ENCODE measurements at regions not wholly inside any gene's neighbourhood (a gene's known extent, or its start where the extent isn't known, plus 50 kb on each side); places are given as distances from the start of the nearest gene placed in this dataset.

DNA sequence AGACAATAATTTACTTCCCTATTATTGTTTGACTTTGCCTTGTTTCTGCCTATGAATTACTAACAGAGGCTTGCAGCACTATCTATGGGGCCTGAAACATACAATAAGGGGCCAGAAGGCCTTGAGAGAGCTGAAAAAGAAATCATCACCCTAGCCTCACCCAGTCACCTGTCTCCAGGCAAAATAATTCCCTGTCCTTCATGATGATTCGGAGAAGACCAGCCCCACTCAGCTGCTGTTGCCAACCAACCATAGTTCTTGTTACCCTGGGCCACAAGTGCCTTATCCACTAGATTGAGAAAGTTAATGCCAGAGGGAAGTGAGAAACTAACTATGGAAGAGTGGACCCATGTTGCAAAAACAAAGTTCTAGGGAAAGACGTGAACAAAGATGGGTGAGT is 97.1 kb downstream of the ARF6 start:
- TF ChIP-seq, protein P1, sequence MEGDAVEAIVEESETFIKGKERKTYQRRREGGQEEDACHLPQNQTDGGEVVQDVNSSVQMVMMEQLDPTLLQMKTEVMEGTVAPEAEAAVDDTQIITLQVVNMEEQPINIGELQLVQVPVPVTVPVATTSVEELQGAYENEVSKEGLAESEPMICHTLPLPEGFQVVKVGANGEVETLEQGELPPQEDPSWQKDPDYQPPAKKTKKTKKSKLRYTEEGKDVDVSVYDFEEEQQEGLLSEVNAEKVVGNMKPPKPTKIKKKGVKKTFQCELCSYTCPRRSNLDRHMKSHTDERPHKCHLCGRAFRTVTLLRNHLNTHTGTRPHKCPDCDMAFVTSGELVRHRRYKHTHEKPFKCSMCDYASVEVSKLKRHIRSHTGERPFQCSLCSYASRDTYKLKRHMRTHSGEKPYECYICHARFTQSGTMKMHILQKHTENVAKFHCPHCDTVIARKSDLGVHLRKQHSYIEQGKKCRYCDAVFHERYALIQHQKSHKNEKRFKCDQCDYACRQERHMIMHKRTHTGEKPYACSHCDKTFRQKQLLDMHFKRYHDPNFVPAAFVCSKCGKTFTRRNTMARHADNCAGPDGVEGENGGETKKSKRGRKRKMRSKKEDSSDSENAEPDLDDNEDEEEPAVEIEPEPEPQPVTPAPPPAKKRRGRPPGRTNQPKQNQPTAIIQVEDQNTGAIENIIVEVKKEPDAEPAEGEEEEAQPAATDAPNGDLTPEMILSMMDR (IDR thresholded peaks at IDR 0.05): no peak
- H3K27me3 Mint-ChIP-seq (ENCODE audit: low read depth): no peaks in the 10 kb centered on the region
- H3K36me3 Mint-ChIP-seq (ENCODE audit: low read depth): no peaks in the 10 kb centered on the region
- H3K9me3 Mint-ChIP-seq (ENCODE audit: low read depth): no peaks in the 10 kb centered on the region
- no peak for DNase-seq (ENCODE audit: low spot score)
- peaks cover 45% of the 10 kb centered on the region for H3K4me1 Mint-ChIP-seq (ENCODE audit: low read depth)
- no peak overlapping the region for H3K27ac Mint-ChIP-seq (ENCODE audit: unreplicated experiment)
- H3K4me3 Mint-ChIP-seq (ENCODE audit: unreplicated experiment): no peak overlapping the region

- Mint-ChIP-seq H3K4me1 (ENCODE audit: low read depth) (peaks cover 45% of the 10 kb centered on the region), H3K27me3 (ENCODE audit: low read depth) (no peaks in the 10 kb centered on the region), H3K36me3 (ENCODE audit: low read depth) (no peaks in the 10 kb centered on the region), H3K27ac (ENCODE audit: unreplicated experiment) (no peak overlapping the region), H3K9me3 (ENCODE audit: low read depth) (no peaks in the 10 kb centered on the region), H3K4me3 (ENCODE audit: unreplicated experiment) (no peak overlapping the region)
- TF ChIP-seq, protein P1 (IDR thresholded peaks at IDR 0.05): no peak
- no peak for DNase-seq (ENCODE audit: low spot score)
These were observed 98.6 kb downstream of the ARF6 start for GRCh38 chr14:49991491-49991890.

- Mint-ChIP-seq H3K27me3 (ENCODE audit: low read depth) (no peaks in the 10 kb centered on the region), H3K4me3 (ENCODE audit: unreplicated experiment) (no peak overlapping the region), H3K36me3 (ENCODE audit: low read depth) (no peaks in the 10 kb centered on the region), H3K27ac (ENCODE audit: unreplicated experiment) (no peak overlapping the region), H3K9me3 (ENCODE audit: low read depth) (no peaks in the 10 kb centered on the region), H3K4me1 (ENCODE audit: low read depth) (peaks cover 40% of the 10 kb centered on the region)
- DNase-seq (ENCODE audit: low spot score): no peak
- TF ChIP-seq, protein P1 (IDR thresholded peaks at IDR 0.05): no peak
These were observed 99.2 kb downstream of the ARF6 start for GRCh38 chr14:49992036-49992435.

DNA sequence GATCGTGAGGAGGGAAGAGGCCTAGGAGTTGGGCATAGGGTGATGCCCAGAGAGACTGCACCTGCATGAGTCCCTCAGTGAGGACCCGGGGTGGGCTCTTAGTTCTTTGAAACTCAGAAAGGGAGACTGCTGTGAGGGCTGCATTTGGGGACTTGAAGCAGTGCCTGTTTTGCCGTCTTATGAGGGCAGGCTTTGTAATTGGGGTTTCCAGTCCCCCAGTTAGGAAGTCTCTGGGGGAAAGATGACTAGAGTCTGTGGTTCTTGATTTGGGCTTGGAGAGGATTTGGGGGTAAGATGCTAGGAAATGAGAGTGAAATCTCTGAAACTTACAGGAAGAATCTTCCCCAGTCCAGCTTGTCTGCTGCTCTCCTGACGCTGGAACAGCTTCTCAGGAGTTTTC is 99.6 kb downstream of the ARF6 start:
- H3K4me3 Mint-ChIP-seq (ENCODE audit: unreplicated experiment): no peak overlapping the region
- H3K36me3 Mint-ChIP-seq (ENCODE audit: low read depth): no peaks in the 10 kb centered on the region

GRCh38 chr14:49992901-49993339 is 100.0 kb downstream of the ARF6 start:
- no peak for DNase-seq (ENCODE audit: low spot score)
- Mint-ChIP-seq H3K36me3 (ENCODE audit: low read depth) (no peaks in the 10 kb centered on the region), H3K27me3 (ENCODE audit: low read depth) (no peaks in the 10 kb centered on the region), H3K4me3 (ENCODE audit: unreplicated experiment) (no peak overlapping the region), H3K4me1 (ENCODE audit: low read depth) (peaks cover 35% of the 10 kb centered on the region), H3K9me3 (ENCODE audit: low read depth) (no peaks in the 10 kb centered on the region), H3K27ac (ENCODE audit: unreplicated experiment) (peak overlapping the region; percentile 55)
- TF ChIP-seq, protein P1 (IDR thresholded peaks at IDR 0.05): no peak

More for the DNA sequence above, 99.6 kb downstream of the ARF6 start:
- no peaks in the 10 kb centered on the region for H3K9me3 Mint-ChIP-seq (ENCODE audit: low read depth)
- no peak overlapping the region for H3K27ac Mint-ChIP-seq (ENCODE audit: unreplicated experiment)
- no peaks in the 10 kb centered on the region for H3K27me3 Mint-ChIP-seq (ENCODE audit: low read depth)
- TF ChIP-seq, protein P1 (IDR thresholded peaks at IDR 0.05): no peak
- peaks cover 36% of the 10 kb centered on the region for H3K4me1 Mint-ChIP-seq (ENCODE audit: low read depth)
- DNase-seq (ENCODE audit: low spot score): no peak
